Esophagus squamous epithelium (tissue), 4 donors: ENCODE measurements at regions not wholly inside any gene's neighbourhood (a gene's known extent, or its start where the extent isn't known, plus 50 kb on each side); places are given as distances from the start of the nearest gene placed in this dataset.

Experiments used
- POLR2A ChIP-seq, 4 donors: fragments of 450-650 bp; IDR thresholded peaks; one replicate each; pipeline ENCODE4 v1.6.1; 2017; ENCODE audit warnings: antibody characterized with exemption in 4 of 4, mild to moderate bottlenecking in 4 of 4, moderate library complexity in 3 of 4
- TF ChIP-seq, protein P1 (sequence below), 6 experiments: fragments of 450-650 bp in 4 of 6; fragments of 200-600 bp in 2 of 6; sonication (generic) in 2 of 6; IDR thresholded peaks; one replicate each; pipeline ENCODE4 v1.5.1; 2016 to 2019; ENCODE audit warnings: antibody characterized with exemption in 6 of 6, mild to moderate bottlenecking in 4 of 6, moderate library complexity in 4 of 6

- TF ChIP-seq, protein P1, sequence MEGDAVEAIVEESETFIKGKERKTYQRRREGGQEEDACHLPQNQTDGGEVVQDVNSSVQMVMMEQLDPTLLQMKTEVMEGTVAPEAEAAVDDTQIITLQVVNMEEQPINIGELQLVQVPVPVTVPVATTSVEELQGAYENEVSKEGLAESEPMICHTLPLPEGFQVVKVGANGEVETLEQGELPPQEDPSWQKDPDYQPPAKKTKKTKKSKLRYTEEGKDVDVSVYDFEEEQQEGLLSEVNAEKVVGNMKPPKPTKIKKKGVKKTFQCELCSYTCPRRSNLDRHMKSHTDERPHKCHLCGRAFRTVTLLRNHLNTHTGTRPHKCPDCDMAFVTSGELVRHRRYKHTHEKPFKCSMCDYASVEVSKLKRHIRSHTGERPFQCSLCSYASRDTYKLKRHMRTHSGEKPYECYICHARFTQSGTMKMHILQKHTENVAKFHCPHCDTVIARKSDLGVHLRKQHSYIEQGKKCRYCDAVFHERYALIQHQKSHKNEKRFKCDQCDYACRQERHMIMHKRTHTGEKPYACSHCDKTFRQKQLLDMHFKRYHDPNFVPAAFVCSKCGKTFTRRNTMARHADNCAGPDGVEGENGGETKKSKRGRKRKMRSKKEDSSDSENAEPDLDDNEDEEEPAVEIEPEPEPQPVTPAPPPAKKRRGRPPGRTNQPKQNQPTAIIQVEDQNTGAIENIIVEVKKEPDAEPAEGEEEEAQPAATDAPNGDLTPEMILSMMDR (IDR thresholded peaks at IDR 0.05), result no peak
- no peak for TF ChIP-seq POLR2A (IDR thresholded peaks at IDR 0.05)
Observed at GRCh38 chr11:109519253-109519652, 97.3 kb downstream of the C11orf87 start.
